ENCODE measurements at regions not wholly inside any gene's neighbourhood (a gene's known extent, or its start where the extent isn't known, plus 50 kb on each side); places are given as distances from the start of the nearest gene placed in this dataset.

DNA sequence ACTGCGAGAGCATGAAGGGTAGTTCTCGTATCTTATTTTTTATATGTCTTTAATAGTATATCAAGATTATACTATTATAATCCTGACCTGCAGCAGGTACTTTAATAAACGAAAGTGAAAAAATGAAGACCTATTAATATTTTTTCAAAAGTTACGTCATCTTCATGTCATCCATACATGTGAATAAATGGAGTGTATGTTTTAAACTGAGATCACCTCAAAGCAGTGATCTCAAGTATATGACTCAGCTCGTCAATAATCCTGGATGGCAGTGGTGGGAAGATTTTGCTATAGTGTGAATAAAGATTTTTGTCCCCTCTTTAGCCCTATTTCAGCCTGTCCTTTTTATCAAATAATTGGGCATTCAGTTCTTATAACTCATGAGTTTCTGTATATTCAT is 166.3 kb upstream of the FBXO11 start:
- Histone ChIP-seq H3K4me3 (ENCODE audit: low read length) (no peak overlapping the region), H3K36me3 (ENCODE audit: control insufficient read depth in 2 of 3, insufficient read depth in 3 of 3, low read length in 3 of 3) (no peaks in the 10 kb centered on the region), H3K27me3 (ENCODE audit: control insufficient read depth in 2 of 2, insufficient read depth in 2 of 2, low read length in 2 of 2) (no peaks in the 10 kb centered on the region), H3K4me1 (ENCODE audit: control insufficient read depth in 2 of 2, insufficient read depth in 2 of 2, low read length in 2 of 2) (no peaks in the 10 kb centered on the region), H3K27ac (ENCODE audit: low read depth, low read length) (no peak overlapping the region), H3K9me3 (ENCODE audit: control insufficient read depth in 2 of 3, low read length in 3 of 3) (no peaks in the 10 kb centered on the region)
- Mint-ChIP-seq H3K4me3 (no peak overlapping the region), H3K27ac (no peak overlapping the region), H3K4me1 (peaks cover 0 to 2% (median 0%) of the 10 kb centered on the region in 7 donors), H3K36me3 (no peaks in the 10 kb centered on the region), H3K27me3 (peaks cover 0 to 22% (median 6%) of the 10 kb centered on the region in 5 donors), H3K9me3 (no peaks in the 10 kb centered on the region)
- ATAC-seq = no peak
- POLR2A ChIA-PET = no interaction called here
- CTCF ChIA-PET = no interaction called here
- intact Hi-C loops (cut with micrococcal nuclease) = no loop called here
- DNase-seq = no peak

DNA sequence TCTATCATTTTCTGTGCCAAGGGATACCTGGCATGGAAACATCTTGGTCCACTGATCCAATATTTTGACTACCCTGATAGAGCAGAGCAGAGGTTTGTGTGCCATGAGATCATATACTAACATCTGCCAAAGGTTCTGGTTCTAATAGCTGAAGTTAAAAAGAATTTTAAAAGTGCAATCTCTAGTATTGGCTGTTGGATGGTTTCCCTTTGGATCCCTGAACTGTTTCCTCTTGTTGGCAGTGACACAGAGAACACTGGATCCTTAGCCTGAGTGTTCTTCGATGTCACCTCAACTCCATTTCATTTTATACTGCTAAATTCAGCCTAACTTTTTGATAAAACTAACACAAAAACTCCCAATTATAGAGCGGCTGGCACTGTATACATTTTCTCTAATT is 169.3 kb upstream of the FBXO11 start:
- POLR2A ChIA-PET = no interaction called here
- H3K9me3 ChIP-seq (ENCODE audit: control insufficient read depth in 2 of 3, low read length in 3 of 3) = no peaks in the 10 kb centered on the region
- H3K4me1 Mint-ChIP-seq = no peaks in the 10 kb centered on the region
- H3K36me3 ChIP-seq (ENCODE audit: control insufficient read depth in 2 of 3, insufficient read depth in 3 of 3, low read length in 3 of 3) = no peaks in the 10 kb centered on the region
- ATAC-seq (no peak), DNase-seq (no peak)
- CTCF ChIA-PET = no interaction called here
- no peaks in the 10 kb centered on the region for H3K4me1 ChIP-seq (ENCODE audit: control insufficient read depth in 2 of 2, insufficient read depth in 2 of 2, low read length in 2 of 2)
- intact Hi-C loops (cut with micrococcal nuclease) = no loop called here
- peaks cover 3 to 19% (median 6%) of the 10 kb centered on the region in 5 donors for H3K27me3 Mint-ChIP-seq
- no peak overlapping the region for H3K4me3 Mint-ChIP-seq
- H3K9me3 Mint-ChIP-seq = no peaks in the 10 kb centered on the region
- H3K27me3 ChIP-seq (ENCODE audit: control insufficient read depth in 2 of 2, insufficient read depth in 2 of 2, low read length in 2 of 2) = no peaks in the 10 kb centered on the region
- H3K27ac ChIP-seq (ENCODE audit: low read depth, low read length) = no peak overlapping the region
- peaks cover 0 to 4% (median 0%) of the 10 kb centered on the region in 5 donors for H3K36me3 Mint-ChIP-seq
- H3K4me3 ChIP-seq (ENCODE audit: low read length) = no peak overlapping the region
- H3K27ac Mint-ChIP-seq = no peak overlapping the region

GRCh38 chr2:48080534-48081316 is 174.4 kb upstream of the FBXO11 start:
- ChIA-PET POLR2A (no interaction called here), CTCF (no interaction called here)
- no peak overlapping the region for H3K27ac Mint-ChIP-seq
- no peaks in the 10 kb centered on the region for H3K4me1 Mint-ChIP-seq
- H3K9me3 ChIP-seq (ENCODE audit: control insufficient read depth in 2 of 3, low read length in 3 of 3) = no peaks in the 10 kb centered on the region
- peak; percentile 29 for ATAC-seq
- H3K36me3 Mint-ChIP-seq = peaks cover 0 to 4% (median 0%) of the 10 kb centered on the region in 5 donors
- no peaks in the 10 kb centered on the region for H3K36me3 ChIP-seq (ENCODE audit: control insufficient read depth in 2 of 3, insufficient read depth in 3 of 3, low read length in 3 of 3)
- H3K27ac ChIP-seq (ENCODE audit: low read depth, low read length) = no peak overlapping the region
- peaks cover 0 to 8% (median 5%) of the 10 kb centered on the region in 5 donors for H3K27me3 Mint-ChIP-seq
- H3K4me3 ChIP-seq (ENCODE audit: low read length) = no peak overlapping the region
- DNase-seq = no peak
- H3K4me1 ChIP-seq (ENCODE audit: control insufficient read depth in 2 of 2, insufficient read depth in 2 of 2, low read length in 2 of 2) = no peaks in the 10 kb centered on the region
- H3K4me3 Mint-ChIP-seq = no peak overlapping the region
- no peaks in the 10 kb centered on the region for H3K27me3 ChIP-seq (ENCODE audit: control insufficient read depth in 2 of 2, insufficient read depth in 2 of 2, low read length in 2 of 2)
- peaks cover 0 to 2% (median 0%) of the 10 kb centered on the region in 11 donors for H3K9me3 Mint-ChIP-seq
- intact Hi-C loops (cut with micrococcal nuclease) = no loop called here

- no peak overlapping the region for H3K4me3 ChIP-seq (ENCODE audit: low read length)
- H3K27ac ChIP-seq (ENCODE audit: low read depth, low read length) = no peak overlapping the region
- Mint-ChIP-seq H3K36me3 (peaks cover 0 to 4% (median 0%) of the 10 kb centered on the region in 5 donors), H3K27ac (no peak overlapping the region), H3K27me3 (peaks cover 0 to 10% (median 5%) of the 10 kb centered on the region in 5 donors), H3K9me3 (peaks cover 0 to 4% (median 0%) of the 10 kb centered on the region in 11 donors), H3K4me1 (no peaks in the 10 kb centered on the region), H3K4me3 (no peak overlapping the region)
- no peaks in the 10 kb centered on the region for H3K36me3 ChIP-seq (ENCODE audit: control insufficient read depth in 2 of 3, insufficient read depth in 3 of 3, low read length in 3 of 3)
- no peaks in the 10 kb centered on the region for H3K27me3 ChIP-seq (ENCODE audit: control insufficient read depth in 2 of 2, insufficient read depth in 2 of 2, low read length in 2 of 2)
- no peaks in the 10 kb centered on the region for H3K9me3 ChIP-seq (ENCODE audit: control insufficient read depth in 2 of 3, low read length in 3 of 3)
- intact Hi-C loops (cut with micrococcal nuclease) = no loop called here
- ChIA-PET POLR2A (no interaction called here), CTCF (no interaction called here)
- DNase-seq = no peak
- H3K4me1 ChIP-seq (ENCODE audit: control insufficient read depth in 2 of 2, insufficient read depth in 2 of 2, low read length in 2 of 2) = no peaks in the 10 kb centered on the region
- no peak for ATAC-seq
Observed at GRCh38 chr2:48081317-48081628, 175.0 kb upstream of the FBXO11 start.

DNA sequence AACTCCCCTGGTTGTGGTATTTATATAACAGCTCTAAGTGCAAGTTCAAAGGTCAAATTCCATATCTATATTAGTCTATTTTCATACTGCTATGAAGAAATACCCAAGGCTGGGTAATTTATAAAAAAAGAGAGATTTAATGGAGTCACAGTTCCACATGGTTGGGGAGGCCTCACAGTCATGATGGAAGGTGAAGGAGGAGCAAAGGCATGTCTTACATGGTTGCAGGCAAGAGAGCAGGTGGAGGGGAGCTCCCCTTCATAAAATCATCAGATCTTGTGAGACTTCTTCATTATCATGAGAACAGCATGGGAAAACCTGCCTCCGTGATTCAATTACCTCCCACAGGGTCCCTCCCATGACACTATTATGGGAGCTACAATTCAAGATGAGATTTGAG is 179.6 kb upstream of the FBXO11 start:
- H3K36me3 Mint-ChIP-seq = peaks cover 0 to 2% (median 0%) of the 10 kb centered on the region in 5 donors
- Histone ChIP-seq H3K36me3 (ENCODE audit: control insufficient read depth in 2 of 3, insufficient read depth in 3 of 3, low read length in 3 of 3) (no peaks in the 10 kb centered on the region), H3K27me3 (ENCODE audit: control insufficient read depth in 2 of 2, insufficient read depth in 2 of 2, low read length in 2 of 2) (no peaks in the 10 kb centered on the region), H3K4me1 (ENCODE audit: control insufficient read depth in 2 of 2, insufficient read depth in 2 of 2, low read length in 2 of 2) (no peaks in the 10 kb centered on the region), H3K4me3 (ENCODE audit: low read length) (no peak overlapping the region), H3K27ac (ENCODE audit: low read depth, low read length) (no peak overlapping the region), H3K9me3 (ENCODE audit: control insufficient read depth in 2 of 3, low read length in 3 of 3) (no peaks in the 10 kb centered on the region)
- no peaks in the 10 kb centered on the region for H3K4me1 Mint-ChIP-seq
- ChIA-PET POLR2A (no interaction called here), CTCF (no interaction called here)
- intact Hi-C loops (cut with micrococcal nuclease) = no loop called here
- peaks cover 0 to 5% (median under 1%) of the 10 kb centered on the region in 11 donors for H3K9me3 Mint-ChIP-seq
- no peak for DNase-seq
- H3K4me3 Mint-ChIP-seq = no peak overlapping the region
- ATAC-seq = no peak
- H3K27ac Mint-ChIP-seq = no peak overlapping the region
- H3K27me3 Mint-ChIP-seq = peaks cover 0 to 22% (median 0%) of the 10 kb centered on the region in 5 donors

DNA sequence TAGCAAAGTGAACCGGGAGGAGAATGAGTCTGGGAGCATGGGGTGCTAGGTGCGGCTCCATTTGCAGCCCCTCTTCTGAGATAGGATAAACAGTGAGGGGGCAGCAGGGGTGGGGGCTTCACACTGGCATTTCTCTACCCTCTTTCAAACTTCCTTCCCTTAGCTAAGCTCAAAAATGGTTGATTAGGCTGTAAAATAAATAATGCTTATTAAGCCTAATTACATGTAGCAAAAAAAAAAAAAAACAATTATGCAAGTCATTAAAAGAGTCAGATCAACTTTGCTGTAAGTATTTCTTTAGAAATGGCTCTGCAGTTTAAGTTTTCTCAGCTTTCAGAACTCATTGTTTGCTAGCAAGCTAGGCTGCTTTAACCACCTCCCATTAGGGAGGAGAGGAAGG is 182.7 kb upstream of the FBXO11 start:
- Mint-ChIP-seq H3K4me3 (no peak overlapping the region), H3K27ac (no peak overlapping the region), H3K4me1 (no peaks in the 10 kb centered on the region), H3K9me3 (peaks cover 0 to 7% (median 2%) of the 10 kb centered on the region in 11 donors), H3K36me3 (peaks cover 0 to 4% (median 0%) of the 10 kb centered on the region in 5 donors), H3K27me3 (peaks cover 0 to 27% (median 0%) of the 10 kb centered on the region in 5 donors)
- H3K4me3 ChIP-seq (ENCODE audit: low read length) = no peak overlapping the region
- ATAC-seq (no peak), DNase-seq (no peak)
- no peak overlapping the region for H3K27ac ChIP-seq (ENCODE audit: low read depth, low read length)
- H3K4me1 ChIP-seq (ENCODE audit: control insufficient read depth in 2 of 2, insufficient read depth in 2 of 2, low read length in 2 of 2) = no peaks in the 10 kb centered on the region
- H3K9me3 ChIP-seq (ENCODE audit: control insufficient read depth in 2 of 3, low read length in 3 of 3) = no peaks in the 10 kb centered on the region
- H3K36me3 ChIP-seq (ENCODE audit: control insufficient read depth in 2 of 3, insufficient read depth in 3 of 3, low read length in 3 of 3) = no peaks in the 10 kb centered on the region
- ChIA-PET CTCF (interaction anchor here (0.8 kb wide), 1 partner anchor 330 kb away, joined by 4 read pairs; no protein-coding TSS in a partner anchor), POLR2A (no interaction called here)
- intact Hi-C loops (cut with micrococcal nuclease) = no loop called here
- no peaks in the 10 kb centered on the region for H3K27me3 ChIP-seq (ENCODE audit: control insufficient read depth in 2 of 2, insufficient read depth in 2 of 2, low read length in 2 of 2)

DNA sequence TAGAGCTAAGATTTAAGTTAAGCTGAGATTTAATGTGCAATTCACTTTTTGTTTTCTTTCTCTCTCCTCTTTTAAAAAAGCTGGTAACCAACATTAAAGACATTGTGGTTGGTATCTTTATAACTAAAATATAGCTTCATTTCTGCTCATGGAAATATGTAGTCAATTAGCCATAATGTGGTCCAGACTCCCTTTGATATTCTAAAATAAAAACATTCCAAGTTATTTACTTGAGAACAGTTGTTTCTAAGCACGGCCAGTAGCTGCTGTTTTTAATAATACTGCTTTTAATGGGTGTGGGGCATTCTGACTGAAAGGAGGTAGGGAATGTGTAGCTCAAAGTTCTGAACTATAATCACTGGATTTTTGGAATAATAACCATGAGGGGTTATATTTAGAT is 183.3 kb upstream of the FBXO11 start:
- Histone ChIP-seq H3K4me3 (ENCODE audit: low read length) (no peak overlapping the region), H3K4me1 (ENCODE audit: control insufficient read depth in 2 of 2, insufficient read depth in 2 of 2, low read length in 2 of 2) (no peaks in the 10 kb centered on the region), H3K36me3 (ENCODE audit: control insufficient read depth in 2 of 3, insufficient read depth in 3 of 3, low read length in 3 of 3) (no peaks in the 10 kb centered on the region), H3K27me3 (ENCODE audit: control insufficient read depth in 2 of 2, insufficient read depth in 2 of 2, low read length in 2 of 2) (no peaks in the 10 kb centered on the region), H3K9me3 (ENCODE audit: control insufficient read depth in 2 of 3, low read length in 3 of 3) (no peaks in the 10 kb centered on the region), H3K27ac (ENCODE audit: low read depth, low read length) (no peak overlapping the region)
- Mint-ChIP-seq H3K9me3 (peaks cover 0 to 7% (median 2%) of the 10 kb centered on the region in 11 donors), H3K4me3 (no peak overlapping the region), H3K27me3 (peaks cover 0 to 23% (median 0%) of the 10 kb centered on the region in 5 donors), H3K36me3 (peaks cover 0 to 4% (median 0%) of the 10 kb centered on the region in 5 donors), H3K27ac (no peak overlapping the region), H3K4me1 (no peaks in the 10 kb centered on the region)
- POLR2A ChIA-PET = no interaction called here
- DNase-seq (no peak), ATAC-seq (no peak)
- CTCF ChIA-PET = no interaction called here
- intact Hi-C loops (cut with micrococcal nuclease) = no loop called here

Data from naive thymus-derived CD4-positive, alpha-beta T cell (primary cell).